ENCODE measurements at regions not wholly inside any gene's neighbourhood (a gene's known extent, or its start where the extent isn't known, plus 50 kb on each side); places are given as distances from the start of the nearest gene placed in this dataset.
"Not testable (repeated sequence)": the region's sequence is repeated elsewhere in the genome, so short reads cannot be mapped to it uniquely, and the experiment has no call there.

- peak; percentile 50 for DNase-seq (ENCODE audit: low read depth)
These were observed 195.0 kb downstream of the MTERF1 start for GRCh38 chr7:91685544-91685943.

GRCh38 chr7:91690541-91691070 lies 189.9 kb downstream of the MTERF1 start:
- DNase-seq (ENCODE audit: low read depth), result no peak

GRCh38 chr7:91691865-91692264 lies 188.6 kb downstream of the MTERF1 start:
- DNase-seq (ENCODE audit: low read depth), result no peak

- no peak for DNase-seq (ENCODE audit: low read depth)
These were observed 187.7 kb downstream of the MTERF1 start for GRCh38 chr7:91692800-91693199.

GRCh38 chr7:91694351-91694841 lies 186.1 kb downstream of the MTERF1 start:
- no peak for DNase-seq (ENCODE audit: low read depth)

GRCh38 chr7:91710881-91711280 lies 169.6 kb downstream of the MTERF1 start:
- DNase-seq (ENCODE audit: low read depth), result no peak

GRCh38 chr7:91713669-91714068 lies 166.8 kb downstream of the MTERF1 start:
- no peak for DNase-seq (ENCODE audit: low read depth)

- no peak for DNase-seq (ENCODE audit: low read depth)
These were observed 162.6 kb downstream of the MTERF1 start for GRCh38 chr7:91717681-91718470.

- no peak for DNase-seq (ENCODE audit: low read depth)
These were observed 161.5 kb downstream of the MTERF1 start for GRCh38 chr7:91719008-91719407.

GRCh38 chr7:91720260-91720937 lies 160.1 kb downstream of the MTERF1 start:
- DNase-seq (ENCODE audit: low read depth), result no peak

GRCh38 chr7:91722831-91723230 lies 157.7 kb downstream of the MTERF1 start:
- DNase-seq (ENCODE audit: low read depth), result no peak

GRCh38 chr7:91729046-91729445 lies 151.5 kb downstream of the MTERF1 start:
- not testable (repeated sequence) for DNase-seq (ENCODE audit: low read depth)

GRCh38 chr7:91731976-91732375 lies 148.5 kb downstream of the MTERF1 start:
- no peak for DNase-seq (ENCODE audit: low read depth)

- DNase-seq (ENCODE audit: low read depth), result no peak
These were observed 131.1 kb downstream of the MTERF1 start for GRCh38 chr7:91749418-91749817.

- no peak for DNase-seq (ENCODE audit: low read depth)
These were observed 130.4 kb downstream of the MTERF1 start for GRCh38 chr7:91750091-91750490.

- DNase-seq (ENCODE audit: low read depth), result no peak
These were observed 128.4 kb downstream of the MTERF1 start for GRCh38 chr7:91752102-91752501.

GRCh38 chr7:91754280-91754679 lies 126.2 kb downstream of the MTERF1 start:
- not testable (repeated sequence) for DNase-seq (ENCODE audit: low read depth)

GRCh38 chr7:91755121-91755520 lies 125.4 kb downstream of the MTERF1 start:
- not testable (repeated sequence) for DNase-seq (ENCODE audit: low read depth)

GRCh38 chr7:91759205-91759863 lies 121.2 kb downstream of the MTERF1 start:
- no peak for DNase-seq (ENCODE audit: low read depth)

- DNase-seq (ENCODE audit: low read depth), result no peak
These were observed 112.7 kb downstream of the MTERF1 start for GRCh38 chr7:91767820-91768219.

GRCh38 chr7:91771394-91771793 lies 109.1 kb downstream of the MTERF1 start:
- DNase-seq (ENCODE audit: low read depth), result no peak
